ENCODE measurements at regions not wholly inside any gene's neighbourhood (a gene's known extent, or its start where the extent isn't known, plus 50 kb on each side); places are given as distances from the start of the nearest gene placed in this dataset.

GRCh38 chr12:60704171-60704914 is 1108.5 kb downstream of the SLC16A7 start:
- DNase-seq (ENCODE audit: low spot score): no peak
- Histone ChIP-seq H3K9me3 (no peaks in the 10 kb centered on the region), H3K4me3 (no peak overlapping the region), H3K27me3 (replicated peaks; ENCODE audit: insufficient read depth) (no peaks in the 10 kb centered on the region), H3K4me1 (replicated peaks) (no peaks in the 10 kb centered on the region), H3K27ac (no peak overlapping the region), H3K36me3 (no peaks in the 10 kb centered on the region)
- intact Hi-C loops (cut with DNase I): no loop called here
- WGBS: 28% methylated on average over 4 of the region's 4 CpGs
- no peak for TF ChIP-seq POLR2A (IDR thresholded peaks at IDR 0.05)
- peak; percentile 67 for TF ChIP-seq POLR2AphosphoS5 (IDR thresholded peaks at IDR 0.05)

- no peaks in the 10 kb centered on the region for H3K27me3 ChIP-seq (replicated peaks; ENCODE audit: insufficient read depth)
- WGBS: 32% methylated on average over 1 of the region's 1 CpG
- H3K9me3 ChIP-seq: no peaks in the 10 kb centered on the region
- H3K4me3 ChIP-seq: no peak overlapping the region
- H3K27ac ChIP-seq: no peak overlapping the region
- H3K4me1 ChIP-seq (replicated peaks): no peaks in the 10 kb centered on the region
- H3K36me3 ChIP-seq: no peaks in the 10 kb centered on the region
- DNase-seq (ENCODE audit: low spot score): peak; percentile 44
- TF ChIP-seq POLR2AphosphoS5 (IDR thresholded peaks at IDR 0.05): peak; percentile 75
- no peak for TF ChIP-seq POLR2A (IDR thresholded peaks at IDR 0.05)
- TF ChIP-seq CTCF (IDR thresholded peaks at IDR 0.05): no peak
- intact Hi-C loops (cut with DNase I): no loop called here
These were observed 1114.4 kb downstream of the SLC16A7 start for GRCh38 chr12:60710246-60710645.

GRCh38 chr12:60714141-60714900 is 1118.5 kb downstream of the SLC16A7 start:
- no peak overlapping the region for H3K27ac ChIP-seq
- H3K9me3 ChIP-seq: no peaks in the 10 kb centered on the region
- no peaks in the 10 kb centered on the region for H3K36me3 ChIP-seq
- intact Hi-C loops (cut with DNase I): no loop called here
- no peaks in the 10 kb centered on the region for H3K27me3 ChIP-seq (replicated peaks; ENCODE audit: insufficient read depth)
- no peak for TF ChIP-seq CTCF (IDR thresholded peaks at IDR 0.05)
- no peak for TF ChIP-seq POLR2A (IDR thresholded peaks at IDR 0.05)
- TF ChIP-seq POLR2AphosphoS5 (IDR thresholded peaks at IDR 0.05): no peak
- H3K4me1 ChIP-seq (replicated peaks): no peaks in the 10 kb centered on the region
- WGBS: 58% methylated on average over 5 of the region's 5 CpGs
- H3K4me3 ChIP-seq: no peak overlapping the region
- DNase-seq (ENCODE audit: low spot score): no peak

GRCh38 chr12:60724475-60724874 is 1128.6 kb downstream of the SLC16A7 start:
- no peak for TF ChIP-seq POLR2A (IDR thresholded peaks at IDR 0.05)
- no peak for TF ChIP-seq POLR2AphosphoS5 (IDR thresholded peaks at IDR 0.05)
- TF ChIP-seq CTCF (IDR thresholded peaks at IDR 0.05): no peak
- H3K27ac ChIP-seq: no peak overlapping the region
- H3K27me3 ChIP-seq (replicated peaks; ENCODE audit: insufficient read depth): no peaks in the 10 kb centered on the region
- H3K4me3 ChIP-seq: no peak overlapping the region
- H3K36me3 ChIP-seq: no peaks in the 10 kb centered on the region
- intact Hi-C loops (cut with DNase I): no loop called here
- no peaks in the 10 kb centered on the region for H3K4me1 ChIP-seq (replicated peaks)
- H3K9me3 ChIP-seq: no peaks in the 10 kb centered on the region
- DNase-seq (ENCODE audit: low spot score): no peak
- 80% methylated on average over 1 of the region's 1 CpG for WGBS

GRCh38 chr12:60724984-60725383 is 1129.2 kb downstream of the SLC16A7 start:
- no peak for TF ChIP-seq POLR2A (IDR thresholded peaks at IDR 0.05)
- no peak for TF ChIP-seq POLR2AphosphoS5 (IDR thresholded peaks at IDR 0.05)
- TF ChIP-seq CTCF (IDR thresholded peaks at IDR 0.05): no peak
- H3K27me3 ChIP-seq (replicated peaks; ENCODE audit: insufficient read depth): no peaks in the 10 kb centered on the region
- no peaks in the 10 kb centered on the region for H3K36me3 ChIP-seq
- DNase-seq (ENCODE audit: low spot score): no peak
- H3K9me3 ChIP-seq: no peaks in the 10 kb centered on the region
- intact Hi-C loops (cut with DNase I): no loop called here
- no peak overlapping the region for H3K27ac ChIP-seq
- H3K4me3 ChIP-seq: no peak overlapping the region
- no peaks in the 10 kb centered on the region for H3K4me1 ChIP-seq (replicated peaks)

All from prostate gland (tissue), 2 donors.